Osteocyte (in vitro differentiated cells): ENCODE measurements at regions not wholly inside any gene's neighbourhood (a gene's known extent, or its start where the extent isn't known, plus 50 kb on each side); places are given as distances from the start of the nearest gene placed in this dataset.

Experiments
- DNase-seq: peaks from one replicate; pipeline ENCODE4 v3.0.0; 2021; ENCODE audit warnings: mixed read lengths; ENCODE audit not compliant: unreplicated experiment; ENCODE audit errors: extremely low spot score
- H3K27ac Mint-ChIP-seq: one replicate; pipeline ENCODE4 v1.8.0; 2021; ENCODE audit warnings: mild to moderate bottlenecking, mixed read lengths; ENCODE audit not compliant: unreplicated experiment
- H3K27me3 Mint-ChIP-seq: one replicate; pipeline ENCODE4 v1.8.0; 2021; ENCODE audit warnings: mixed read lengths; ENCODE audit not compliant: unreplicated experiment
- H3K36me3 Mint-ChIP-seq: one replicate; pipeline ENCODE4 v1.8.0; 2021; ENCODE audit warnings: mixed read lengths; ENCODE audit not compliant: unreplicated experiment
- H3K4me1 Mint-ChIP-seq: one replicate; pipeline ENCODE4 v1.8.0; 2021; ENCODE audit warnings: mixed read lengths; ENCODE audit not compliant: unreplicated experiment
- H3K4me3 Mint-ChIP-seq: one replicate; pipeline ENCODE4 v1.8.0; 2021; ENCODE audit warnings: mild to moderate bottlenecking, moderate library complexity, mixed read lengths; ENCODE audit not compliant: unreplicated experiment
- H3K9me3 Mint-ChIP-seq: one replicate; pipeline ENCODE4 v1.8.0; 2021; ENCODE audit warnings: mixed read lengths; ENCODE audit not compliant: unreplicated experiment
- TF ChIP-seq, protein P1 (sequence below): fragments of 200-600 bp; sonication (generic); IDR thresholded peaks from 2 replicates; pipeline ENCODE4 v1.5.0; 2021; ENCODE audit warnings: antibody characterized with exemption, mild to moderate bottlenecking, moderate library complexity

DNA sequence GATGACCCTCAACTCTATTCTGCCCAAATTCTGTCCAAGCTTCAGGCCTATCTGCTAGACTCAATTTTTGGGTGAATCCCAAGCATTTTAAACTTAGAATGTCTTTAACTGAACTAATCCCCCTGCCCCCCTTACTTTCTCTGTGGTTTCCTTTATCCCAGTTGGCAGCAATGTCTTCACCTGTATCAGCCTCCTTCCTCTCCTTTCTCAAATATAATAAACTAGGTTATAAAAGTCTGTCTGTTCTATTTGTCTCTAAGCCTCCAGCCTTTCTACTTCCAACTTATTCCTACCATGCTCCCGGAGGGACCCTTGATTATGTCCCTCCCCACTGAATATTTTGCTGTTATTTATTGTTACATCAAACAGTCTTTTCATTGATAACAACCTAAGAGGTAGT lies 375.5 kb upstream of the TRIB2 start:
- Mint-ChIP-seq H3K27ac (no peak overlapping the region), H3K27me3 (no peaks in the 10 kb centered on the region)
- no peak for DNase-seq

DNA sequence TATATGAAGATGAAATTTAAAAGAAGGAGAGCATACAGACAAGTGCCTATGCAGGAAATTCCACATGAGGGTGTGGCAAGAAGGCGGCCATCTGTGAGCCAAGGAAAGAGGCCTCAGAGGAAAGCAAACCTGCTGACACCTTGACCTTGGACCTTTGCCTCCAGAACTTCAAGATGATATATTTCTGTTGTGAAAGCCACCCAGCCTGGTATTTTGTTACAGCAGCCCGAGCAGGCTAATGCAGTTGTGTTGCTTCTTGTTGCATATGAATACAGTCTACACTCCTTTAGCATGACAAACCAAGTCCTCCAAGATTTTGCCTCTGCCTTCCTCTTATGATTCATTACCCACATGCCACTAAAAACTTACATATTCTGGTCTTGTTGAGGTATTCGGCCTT lies 374.8 kb upstream of the TRIB2 start:
- DNase-seq = no peak
- Mint-ChIP-seq H3K36me3 (no peaks in the 10 kb centered on the region), H3K27me3 (no peaks in the 10 kb centered on the region), H3K27ac (no peak overlapping the region), H3K9me3 (no peaks in the 10 kb centered on the region), H3K4me1 (peaks cover 17% of the 10 kb centered on the region), H3K4me3 (no peak overlapping the region)
- TF ChIP-seq, protein P1, sequence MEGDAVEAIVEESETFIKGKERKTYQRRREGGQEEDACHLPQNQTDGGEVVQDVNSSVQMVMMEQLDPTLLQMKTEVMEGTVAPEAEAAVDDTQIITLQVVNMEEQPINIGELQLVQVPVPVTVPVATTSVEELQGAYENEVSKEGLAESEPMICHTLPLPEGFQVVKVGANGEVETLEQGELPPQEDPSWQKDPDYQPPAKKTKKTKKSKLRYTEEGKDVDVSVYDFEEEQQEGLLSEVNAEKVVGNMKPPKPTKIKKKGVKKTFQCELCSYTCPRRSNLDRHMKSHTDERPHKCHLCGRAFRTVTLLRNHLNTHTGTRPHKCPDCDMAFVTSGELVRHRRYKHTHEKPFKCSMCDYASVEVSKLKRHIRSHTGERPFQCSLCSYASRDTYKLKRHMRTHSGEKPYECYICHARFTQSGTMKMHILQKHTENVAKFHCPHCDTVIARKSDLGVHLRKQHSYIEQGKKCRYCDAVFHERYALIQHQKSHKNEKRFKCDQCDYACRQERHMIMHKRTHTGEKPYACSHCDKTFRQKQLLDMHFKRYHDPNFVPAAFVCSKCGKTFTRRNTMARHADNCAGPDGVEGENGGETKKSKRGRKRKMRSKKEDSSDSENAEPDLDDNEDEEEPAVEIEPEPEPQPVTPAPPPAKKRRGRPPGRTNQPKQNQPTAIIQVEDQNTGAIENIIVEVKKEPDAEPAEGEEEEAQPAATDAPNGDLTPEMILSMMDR = no peak

More for the DNA sequence above, 375.5 kb upstream of the TRIB2 start:
- Mint-ChIP-seq H3K4me1 (peaks cover 16% of the 10 kb centered on the region), H3K9me3 (no peaks in the 10 kb centered on the region), H3K4me3 (no peak overlapping the region), H3K36me3 (no peaks in the 10 kb centered on the region)
- TF ChIP-seq, protein P1 = no peak

DNA sequence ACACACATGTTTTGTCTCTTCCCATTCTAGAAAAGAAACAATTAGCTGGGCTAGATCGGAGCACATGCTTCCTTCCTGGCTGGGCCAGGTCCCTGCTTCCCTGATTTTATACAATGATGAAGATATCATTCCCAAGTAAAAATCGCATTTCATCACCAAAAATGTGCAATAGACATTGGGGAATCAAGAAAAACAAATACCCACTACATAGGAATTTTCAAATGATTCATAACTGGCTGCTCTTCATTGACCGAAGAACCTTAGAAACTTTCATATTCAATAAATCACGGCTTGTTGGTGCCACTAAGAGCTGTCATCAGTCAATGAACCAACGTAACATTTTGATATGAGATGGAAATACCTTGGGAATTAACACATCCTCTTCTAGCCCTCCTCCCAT lies 373.6 kb upstream of the TRIB2 start:
- no peak overlapping the region for H3K4me3 Mint-ChIP-seq
- H3K36me3 Mint-ChIP-seq = no peaks in the 10 kb centered on the region
- TF ChIP-seq, protein P1 = no peak
- no peaks in the 10 kb centered on the region for H3K27me3 Mint-ChIP-seq
- no peaks in the 10 kb centered on the region for H3K9me3 Mint-ChIP-seq
- H3K27ac Mint-ChIP-seq = no peak overlapping the region
- H3K4me1 Mint-ChIP-seq = peaks cover 23% of the 10 kb centered on the region
- no peak for DNase-seq

DNA sequence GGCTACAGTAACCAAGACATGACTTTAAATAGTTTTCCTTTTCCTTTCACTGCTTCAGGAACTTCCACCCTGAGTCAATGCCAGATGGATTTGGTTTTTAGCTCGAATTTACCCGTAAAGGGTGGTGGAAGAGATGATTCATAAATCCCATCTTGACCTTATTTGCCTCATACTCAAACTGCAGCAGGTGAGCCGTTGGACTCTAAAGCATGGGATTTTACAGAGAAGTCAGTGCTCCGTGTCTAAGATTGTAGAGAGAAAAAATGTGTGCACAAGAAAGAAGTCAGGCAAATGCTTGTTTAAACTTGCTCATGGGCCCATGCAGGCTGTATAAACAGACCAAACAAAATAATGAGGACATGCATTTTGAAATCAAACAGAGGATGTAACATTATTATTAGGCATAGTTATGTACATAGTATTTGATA lies 369.7 kb upstream of the TRIB2 start:
- DNase-seq = no peak
- no peaks in the 10 kb centered on the region for H3K36me3 Mint-ChIP-seq
- no peak overlapping the region for H3K4me3 Mint-ChIP-seq
- H3K27me3 Mint-ChIP-seq = no peaks in the 10 kb centered on the region
- H3K9me3 Mint-ChIP-seq = no peaks in the 10 kb centered on the region
- TF ChIP-seq, protein P1 = no peak
- H3K4me1 Mint-ChIP-seq = peaks cover 29% of the 10 kb centered on the region
- H3K27ac Mint-ChIP-seq = no peak overlapping the region

DNA sequence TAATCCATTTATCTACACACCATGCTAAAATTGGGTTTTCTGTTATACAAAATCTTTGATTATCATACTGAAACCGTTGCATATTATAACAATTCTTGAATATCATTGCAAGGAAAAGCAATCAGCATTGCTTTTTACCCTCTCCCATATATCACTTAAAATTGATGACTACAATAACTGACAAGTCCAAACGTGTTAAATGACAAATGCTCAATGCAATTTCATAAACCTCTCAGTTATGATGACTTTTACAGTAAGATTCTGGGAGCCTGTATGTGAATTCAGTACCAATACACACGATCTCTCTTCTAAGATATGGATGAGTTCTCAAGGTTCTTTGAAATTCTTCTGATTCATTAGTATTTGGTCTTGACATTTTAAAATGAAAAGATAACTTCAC lies 368.5 kb upstream of the TRIB2 start:
- Mint-ChIP-seq H3K4me3 (no peak overlapping the region), H3K9me3 (no peaks in the 10 kb centered on the region), H3K27ac (no peak overlapping the region), H3K4me1 (peaks cover 32% of the 10 kb centered on the region), H3K36me3 (no peaks in the 10 kb centered on the region), H3K27me3 (no peaks in the 10 kb centered on the region)
- no peak for DNase-seq
- TF ChIP-seq, protein P1 = no peak
